HUES48 (cell line): ENCODE measurements at regions not wholly inside any gene's neighbourhood (a gene's known extent, or its start where the extent isn't known, plus 50 kb on each side); places are given as distances from the start of the nearest gene placed in this dataset.
"Not testable (repeated sequence)": the region's sequence is repeated elsewhere in the genome, so short reads cannot be mapped to it uniquely, and the experiment has no call there.

Experiments
- H3K27ac ChIP-seq: one replicate; pipeline ENCODE4 v1.7.0; 2013; ENCODE audit warnings: low read depth, low read length, inconsistent platforms
- H3K27me3 ChIP-seq: 2 replicates; pipeline ENCODE4 v1.6.1; 2013; ENCODE audit warnings: mild to moderate bottlenecking, low read length; ENCODE audit not compliant: control insufficient read depth, insufficient read depth
- H3K36me3 ChIP-seq: 2 replicates; pipeline ENCODE4 v1.6.1; 2013; ENCODE audit warnings: low read length; ENCODE audit not compliant: control insufficient read depth, insufficient read depth
- H3K4me1 ChIP-seq: 2 replicates; pipeline ENCODE4 v1.6.1; 2013; ENCODE audit warnings: mild to moderate bottlenecking, low read length; ENCODE audit not compliant: control insufficient read depth, insufficient read depth
- H3K4me3 ChIP-seq: 2 replicates; pipeline ENCODE4 v1.5.1; 2013; ENCODE audit warnings: mild to moderate bottlenecking, low read depth, low read length
- H3K9ac ChIP-seq: 2 replicates; pipeline ENCODE4 v1.6.1; 2013; ENCODE audit warnings: mild to moderate bottlenecking, low read depth, low read length, moderate library complexity
- H3K9me3 ChIP-seq: 2 replicates; pipeline ENCODE4 v1.6.1; 2013; ENCODE audit warnings: low read length; ENCODE audit not compliant: control insufficient read depth, insufficient read depth

- peaks cover 3% of the 10 kb centered on the region for H3K9me3 ChIP-seq
- no peak overlapping the region for H3K27ac ChIP-seq
- no peaks in the 10 kb centered on the region for H3K27me3 ChIP-seq
- no peaks in the 10 kb centered on the region for H3K4me1 ChIP-seq
- H3K36me3 ChIP-seq = no peaks in the 10 kb centered on the region
- H3K4me3 ChIP-seq = no peak overlapping the region
- no peak overlapping the region for H3K9ac ChIP-seq
These were observed 135.8 kb downstream of the PCSK1 start for GRCh38 chr5:96297290-96297689.

GRCh38 chr5:96294884-96295202, 138.2 kb downstream of the PCSK1 start:
- Histone ChIP-seq H3K4me1 (no peaks in the 10 kb centered on the region), H3K4me3 (no peak overlapping the region), H3K27ac (no peak overlapping the region), H3K27me3 (no peaks in the 10 kb centered on the region), H3K9ac (no peak overlapping the region), H3K9me3 (peaks cover 3% of the 10 kb centered on the region; the same call in 1 of the 2 replicates), H3K36me3 (no peaks in the 10 kb centered on the region)

- Histone ChIP-seq H3K36me3 (no peaks in the 10 kb centered on the region), H3K27ac (no peak overlapping the region), H3K4me1 (no peaks in the 10 kb centered on the region), H3K9me3 (peaks cover 3% of the 10 kb centered on the region; the same call in 1 of the 2 replicates), H3K9ac (no peak overlapping the region), H3K4me3 (no peak overlapping the region), H3K27me3 (no peaks in the 10 kb centered on the region)
These were observed 138.8 kb downstream of the PCSK1 start for GRCh38 chr5:96293966-96294883.

- H3K27ac ChIP-seq = no peak overlapping the region
- peaks cover 3% of the 10 kb centered on the region; the same call in 1 of the 2 replicates for H3K9me3 ChIP-seq
- no peaks in the 10 kb centered on the region; the same call in 1 of the 2 replicates for H3K4me1 ChIP-seq
These were observed 140.3 kb downstream of the PCSK1 start for GRCh38 chr5:96292582-96293247.

GRCh38 chr5:96289287-96289686, 143.8 kb downstream of the PCSK1 start:
- peaks cover 24% of the 10 kb centered on the region for H3K4me1 ChIP-seq
- H3K4me3 ChIP-seq, H3K27me3 ChIP-seq, H3K27ac ChIP-seq, H3K9me3 ChIP-seq, H3K9ac ChIP-seq, H3K36me3 ChIP-seq: not testable (repeated sequence)

More at GRCh38 chr5:96292582-96293247, 140.3 kb downstream of the PCSK1 start:
- Histone ChIP-seq H3K36me3 (no peaks in the 10 kb centered on the region), H3K9ac (no peak overlapping the region), H3K4me3 (no peak overlapping the region), H3K27me3 (no peaks in the 10 kb centered on the region)

- Histone ChIP-seq H3K27me3 (no peaks in the 10 kb centered on the region), H3K4me1 (peaks cover 24% of the 10 kb centered on the region), H3K9ac (no peak overlapping the region), H3K4me3 (no peak overlapping the region), H3K9me3 (peaks cover 3% of the 10 kb centered on the region; the same call in 1 of the 2 replicates), H3K27ac (no peak overlapping the region), H3K36me3 (no peaks in the 10 kb centered on the region)
These were observed 144.2 kb downstream of the PCSK1 start for GRCh38 chr5:96288845-96289185.

GRCh38 chr5:96288166-96288844, 144.7 kb downstream of the PCSK1 start:
- no peaks in the 10 kb centered on the region for H3K36me3 ChIP-seq
- H3K4me3 ChIP-seq = no peak overlapping the region
- H3K4me1 ChIP-seq = peaks cover 24% of the 10 kb centered on the region
- peaks cover 3% of the 10 kb centered on the region; the same call in 1 of the 2 replicates for H3K9me3 ChIP-seq
- H3K27me3 ChIP-seq = no peaks in the 10 kb centered on the region
- no peak overlapping the region for H3K27ac ChIP-seq
- H3K9ac ChIP-seq = no peak overlapping the region

GRCh38 chr5:96287136-96287535, 145.9 kb downstream of the PCSK1 start:
- peaks cover 3% of the 10 kb centered on the region; the same call in 1 of the 2 replicates for H3K9me3 ChIP-seq

GRCh38 chr5:96285823-96286222, 147.2 kb downstream of the PCSK1 start:
- Histone ChIP-seq H3K27me3 (no peaks in the 10 kb centered on the region), H3K36me3 (no peaks in the 10 kb centered on the region), H3K4me1 (peaks cover 24% of the 10 kb centered on the region), H3K9me3 (peaks cover 3% of the 10 kb centered on the region; the same call in 1 of the 2 replicates), H3K9ac (no peak overlapping the region), H3K27ac (no peak overlapping the region), H3K4me3 (0 out of 2 replicates have a peak overlapping the region, but pooled peaks have one; percentile 2)

More at GRCh38 chr5:96287136-96287535, 145.9 kb downstream of the PCSK1 start:
- no peaks in the 10 kb centered on the region for H3K27me3 ChIP-seq
- H3K4me3 ChIP-seq = no peak overlapping the region
- H3K9ac ChIP-seq = no peak overlapping the region
- peaks cover 24% of the 10 kb centered on the region for H3K4me1 ChIP-seq
- no peaks in the 10 kb centered on the region for H3K36me3 ChIP-seq
- H3K27ac ChIP-seq = no peak overlapping the region

- H3K27ac ChIP-seq = no peak overlapping the region
- H3K9ac ChIP-seq = no peak overlapping the region
- no peaks in the 10 kb centered on the region for H3K36me3 ChIP-seq
- no peak overlapping the region for H3K4me3 ChIP-seq
- peaks cover 24% of the 10 kb centered on the region for H3K4me1 ChIP-seq
- H3K27me3 ChIP-seq = no peaks in the 10 kb centered on the region
- H3K9me3 ChIP-seq = peaks cover 3% of the 10 kb centered on the region; the same call in 1 of the 2 replicates
These were observed 148.2 kb downstream of the PCSK1 start for GRCh38 chr5:96284727-96285389.
